IMR-90 (cell line): ENCODE measurements at regions not wholly inside any gene's neighbourhood (a gene's known extent, or its start where the extent isn't known, plus 50 kb on each side); places are given as distances from the start of the nearest gene placed in this dataset.

ENCODE experiments used
- CEBPB ChIP-seq: IDR thresholded peaks from 2 replicates; pipeline ENCODE4 v1.6.1; 2012; ENCODE audit warnings: low read depth, low read length, improper control_type of control experiment
- CTCF ChIP-seq: conservative IDR thresholded peaks from 2 replicates; pipeline ENCODE4 v1.5.1; 2012; ENCODE audit warnings: mild to moderate bottlenecking, low read depth, low read length, improper control_type of control experiment
- FOS ChIP-seq: fragments of 150-350 bp; IDR thresholded peaks from 2 replicates; pipeline ENCODE4 v1.6.1; 2016; ENCODE audit warnings: low read depth, low read length
- MAFK ChIP-seq: IDR thresholded peaks from 2 replicates; pipeline ENCODE4 v1.6.1; 2012; ENCODE audit warnings: low read depth, low read length, improper control_type of control experiment
- MAZ ChIP-seq: IDR thresholded peaks from 2 replicates; pipeline ENCODE4 v1.6.1; 2012; ENCODE audit warnings: low read depth, mild to moderate bottlenecking, low read length, improper control_type of control experiment, moderate library complexity, borderline replicate concordance
- MXI1 ChIP-seq: IDR thresholded peaks from 2 replicates; pipeline ENCODE4 v1.6.1; 2012; ENCODE audit warnings: low read depth, mild to moderate bottlenecking, low read length, moderate library complexity, borderline replicate concordance
- NFE2L2 ChIP-seq: fragments of 150-350 bp; IDR thresholded peaks from 2 replicates; pipeline ENCODE4 v1.6.1; 2016; ENCODE audit warnings: low read depth, mild to moderate bottlenecking, low read length
- POLR2A ChIP-seq: IDR thresholded peaks from 2 replicates; pipeline ENCODE4 v1.6.1; 2012; ENCODE audit warnings: mild to moderate bottlenecking, low read depth, low read length
- RAD21 ChIP-seq: IDR thresholded peaks from 2 replicates; pipeline ENCODE4 v1.6.1; 2012; ENCODE audit warnings: low read length, improper control_type of control experiment
- RCOR1 ChIP-seq: IDR thresholded peaks from 2 replicates; pipeline ENCODE4 v1.6.1; 2012; ENCODE audit warnings: mild to moderate bottlenecking, low read length, improper control_type of control experiment; ENCODE audit not compliant: insufficient replicate concordance
- RFX5 ChIP-seq: IDR thresholded peaks from 2 replicates; pipeline ENCODE4 v1.8.0; 2012; ENCODE audit warnings: low read depth, mild to moderate bottlenecking, low read length, moderate library complexity
- SMC3 ChIP-seq: fragments of 150-350 bp; IDR thresholded peaks from 2 replicates; pipeline ENCODE4 v1.6.1; 2016; ENCODE audit warnings: low read depth, mild to moderate bottlenecking, antibody characterized with exemption, low read length, moderate library complexity
- USF2 ChIP-seq: fragments of 150-350 bp; IDR thresholded peaks from 2 replicates; pipeline ENCODE4 v1.6.1; 2017; ENCODE audit warnings: mild to moderate bottlenecking, antibody characterized with exemption, low read length, low read depth
- TF ChIP-seq, protein P1 (sequence below): fragments of 150-350 bp; IDR thresholded peaks from 2 replicates; pipeline ENCODE4 v1.6.1; 2016; ENCODE audit warnings: low read depth, mild to moderate bottlenecking, low read length, moderate library complexity, borderline replicate concordance

- no peak for TF ChIP-seq RAD21
- no peak for TF ChIP-seq CTCF
- no peak for TF ChIP-seq POLR2A
- no peak for TF ChIP-seq SMC3
- TF ChIP-seq CEBPB, result no peak
- TF ChIP-seq MXI1, result no peak
- no peak for TF ChIP-seq RFX5
- no peak for TF ChIP-seq USF2
- no peak for TF ChIP-seq MAFK
- no peak for TF ChIP-seq MAZ
- TF ChIP-seq, protein P1, sequence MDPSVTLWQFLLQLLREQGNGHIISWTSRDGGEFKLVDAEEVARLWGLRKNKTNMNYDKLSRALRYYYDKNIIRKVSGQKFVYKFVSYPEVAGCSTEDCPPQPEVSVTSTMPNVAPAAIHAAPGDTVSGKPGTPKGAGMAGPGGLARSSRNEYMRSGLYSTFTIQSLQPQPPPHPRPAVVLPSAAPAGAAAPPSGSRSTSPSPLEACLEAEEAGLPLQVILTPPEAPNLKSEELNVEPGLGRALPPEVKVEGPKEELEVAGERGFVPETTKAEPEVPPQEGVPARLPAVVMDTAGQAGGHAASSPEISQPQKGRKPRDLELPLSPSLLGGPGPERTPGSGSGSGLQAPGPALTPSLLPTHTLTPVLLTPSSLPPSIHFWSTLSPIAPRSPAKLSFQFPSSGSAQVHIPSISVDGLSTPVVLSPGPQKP, result no peak
- TF ChIP-seq RCOR1, result no peak
- TF ChIP-seq FOS, result no peak
- no peak for TF ChIP-seq NFE2L2
Measured at GRCh38 chr5:169369130-169369529, 68.2 kb upstream of the SLIT3 start.
